Kidney (tissue), 13 donors: ENCODE measurements at regions not wholly inside any gene's neighbourhood (a gene's known extent, or its start where the extent isn't known, plus 50 kb on each side); places are given as distances from the start of the nearest gene placed in this dataset.

ENCODE experiments used
- DNase-seq, 5 donors: peaks; one replicate each; pipeline ENCODE4 v3.0.0-alpha.2; 2013 to 2020
- FAIRE-seq: peaks from 2 replicates; lab custom pipeline; 2012; peaks lifted over from hg19 to GRCh38; lab: Jason Lieb, UNC
- H3K27ac ChIP-seq, 2 donors: one replicate each; pipeline ENCODE4 v1.7.0; 2013; ENCODE audit warnings: low read depth in 2 of 2, low read length in 2 of 2, inconsistent platforms in 1 of 2
- H3K27me3 ChIP-seq: one replicate; pipeline ENCODE4 v1.7.1; 2013; ENCODE audit warnings: low read length, inconsistent platforms; ENCODE audit not compliant: control insufficient read depth, insufficient read depth
- H3K36me3 ChIP-seq, 3 donors: one replicate each; pipeline versions ENCODE4 v1.7.0 to v1.7.1; 2013; ENCODE audit warnings: low read length in 3 of 3, control low read depth in 1 of 3, inconsistent platforms in 1 of 3; ENCODE audit not compliant: insufficient read depth in 3 of 3, control insufficient read depth in 2 of 3
- H3K4me1 ChIP-seq, 3 donors: one replicate each; pipeline versions ENCODE4 v1.7.0 to v1.7.1; 2013; ENCODE audit warnings: low read length in 3 of 3, inconsistent platforms in 1 of 3, low read depth in 1 of 3; ENCODE audit not compliant: control insufficient read depth in 2 of 3, insufficient read depth in 2 of 3
- H3K4me3 ChIP-seq, 3 donors: one replicate each; pipeline versions ENCODE4 v1.7.0 to v1.8.1; 2013; ENCODE audit warnings: low read length in 3 of 3, control low read depth in 1 of 3, inconsistent platforms in 1 of 3
- H3K9ac ChIP-seq, 3 donors: one replicate each; pipeline versions ENCODE4 v1.7.0 to v1.7.1; 2013; ENCODE audit warnings: low read length in 3 of 3, control low read depth in 1 of 3, inconsistent platforms in 1 of 3
- H3K9me3 ChIP-seq, 3 donors: one replicate each; pipeline versions ENCODE4 v1.7.0 to v1.7.1; 2013; ENCODE audit warnings: low read length in 3 of 3, control low read depth in 1 of 3, inconsistent platforms in 1 of 3; ENCODE audit not compliant: control insufficient read depth in 2 of 3, insufficient read depth in 1 of 3
- intact Hi-C: fragments of 100-400 bp; cut with DNase I; formaldehyde crosslinking; loops from one replicate; pipeline ENCODE4 v1.11.1; 2022
- TF ChIP-seq, protein P1 (sequence below): IDR thresholded peaks from 3 replicates; pipeline ENCODE4 v1.5.1; 2012; ENCODE audit warnings: mild to moderate bottlenecking, moderate library complexity, borderline replicate concordance; ENCODE audit not compliant: insufficient read depth; ENCODE audit errors: extremely low read depth
- donor health status: control.
- donor health status: control.
- donor health status: control.
- donor health status: control.
- donor health status: control.
- donor health status: DM: yes; HTN: yes; CAD: no.
- donor health status: Normal renal cell carcinoma (clear cell type).

DNA sequence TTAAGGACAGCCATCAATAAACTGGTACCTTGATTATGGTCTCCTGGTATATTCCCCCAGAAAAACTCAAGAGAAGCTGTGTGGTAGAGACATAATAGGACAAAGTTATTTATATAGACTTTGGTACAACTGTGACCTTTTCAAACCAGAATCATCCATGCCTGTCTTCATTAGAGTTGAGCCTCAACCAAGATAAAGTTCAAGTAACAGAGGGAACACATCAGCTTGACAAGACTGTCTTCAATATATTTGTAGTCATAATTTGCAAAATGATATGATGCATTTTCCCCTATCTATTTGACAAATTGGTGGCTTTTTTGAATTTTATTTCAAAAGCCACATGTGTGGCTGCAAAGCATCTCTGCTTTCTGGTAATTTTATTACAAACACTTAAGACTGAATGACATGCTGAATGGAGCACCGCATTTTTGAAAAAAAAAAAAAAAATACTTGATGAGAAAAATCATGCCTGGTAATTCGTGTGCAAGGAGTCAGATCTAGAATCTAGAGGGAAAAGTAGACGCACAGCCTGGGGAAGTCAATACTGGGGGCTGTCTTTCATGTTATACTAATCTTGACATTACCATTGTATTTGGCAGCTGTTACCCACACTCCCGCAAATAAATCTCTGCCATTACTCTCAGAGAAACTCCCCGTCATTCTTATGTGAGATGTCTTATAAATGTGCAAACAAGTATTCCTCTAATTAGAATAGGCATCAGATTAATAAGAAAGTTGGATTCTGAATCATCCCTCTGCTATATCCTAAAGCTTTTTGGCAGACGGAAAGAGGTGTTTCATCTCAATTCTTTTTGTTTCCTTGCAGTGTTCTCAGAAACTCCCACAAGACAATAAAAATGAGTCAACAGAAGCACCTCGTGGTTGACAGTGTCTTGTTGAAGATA lies 554.8 kb upstream of the CBLB start:
- TF ChIP-seq, protein P1, sequence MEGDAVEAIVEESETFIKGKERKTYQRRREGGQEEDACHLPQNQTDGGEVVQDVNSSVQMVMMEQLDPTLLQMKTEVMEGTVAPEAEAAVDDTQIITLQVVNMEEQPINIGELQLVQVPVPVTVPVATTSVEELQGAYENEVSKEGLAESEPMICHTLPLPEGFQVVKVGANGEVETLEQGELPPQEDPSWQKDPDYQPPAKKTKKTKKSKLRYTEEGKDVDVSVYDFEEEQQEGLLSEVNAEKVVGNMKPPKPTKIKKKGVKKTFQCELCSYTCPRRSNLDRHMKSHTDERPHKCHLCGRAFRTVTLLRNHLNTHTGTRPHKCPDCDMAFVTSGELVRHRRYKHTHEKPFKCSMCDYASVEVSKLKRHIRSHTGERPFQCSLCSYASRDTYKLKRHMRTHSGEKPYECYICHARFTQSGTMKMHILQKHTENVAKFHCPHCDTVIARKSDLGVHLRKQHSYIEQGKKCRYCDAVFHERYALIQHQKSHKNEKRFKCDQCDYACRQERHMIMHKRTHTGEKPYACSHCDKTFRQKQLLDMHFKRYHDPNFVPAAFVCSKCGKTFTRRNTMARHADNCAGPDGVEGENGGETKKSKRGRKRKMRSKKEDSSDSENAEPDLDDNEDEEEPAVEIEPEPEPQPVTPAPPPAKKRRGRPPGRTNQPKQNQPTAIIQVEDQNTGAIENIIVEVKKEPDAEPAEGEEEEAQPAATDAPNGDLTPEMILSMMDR, result no peak
- no peaks in the 10 kb centered on the region for H3K36me3 ChIP-seq
- no peak for DNase-seq
- H3K4me1 ChIP-seq, result no peaks in the 10 kb centered on the region
- H3K9me3 ChIP-seq, result no peaks in the 10 kb centered on the region
- no peak overlapping the region for H3K27ac ChIP-seq
- no peak for FAIRE-seq
- no peaks in the 10 kb centered on the region for H3K27me3 ChIP-seq
- no peak overlapping the region for H3K4me3 ChIP-seq
- H3K9ac ChIP-seq, result no peak overlapping the region
- intact Hi-C loops, result no loop called here

DNA sequence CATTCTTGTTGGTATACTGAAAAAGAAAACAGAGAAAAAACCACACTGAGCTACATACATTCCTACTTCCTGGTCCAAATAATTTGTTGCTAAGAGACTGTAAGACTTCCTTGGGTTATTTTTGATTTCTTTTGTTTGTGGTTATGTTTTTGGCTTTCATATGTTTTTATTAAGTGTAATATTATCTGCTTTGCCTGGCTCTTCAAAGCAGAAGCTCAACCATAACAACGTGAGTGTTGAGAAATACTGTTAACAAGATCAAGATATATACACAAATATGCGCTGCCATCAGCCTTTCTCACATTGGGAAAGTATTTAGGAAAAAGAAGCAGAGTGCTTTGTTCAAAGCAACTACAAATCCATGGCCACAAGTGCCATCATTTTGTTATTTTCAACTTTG lies 556.2 kb upstream of the CBLB start:
- TF ChIP-seq, protein P1, result no peak
- DNase-seq (no peak), FAIRE-seq (no peak)
- Histone ChIP-seq H3K9me3 (no peaks in the 10 kb centered on the region), H3K9ac (no peak overlapping the region), H3K27me3 (no peaks in the 10 kb centered on the region), H3K27ac (no peak overlapping the region), H3K4me1 (no peaks in the 10 kb centered on the region), H3K4me3 (no peak overlapping the region), H3K36me3 (no peaks in the 10 kb centered on the region)
- intact Hi-C loops, result no loop called here

DNA sequence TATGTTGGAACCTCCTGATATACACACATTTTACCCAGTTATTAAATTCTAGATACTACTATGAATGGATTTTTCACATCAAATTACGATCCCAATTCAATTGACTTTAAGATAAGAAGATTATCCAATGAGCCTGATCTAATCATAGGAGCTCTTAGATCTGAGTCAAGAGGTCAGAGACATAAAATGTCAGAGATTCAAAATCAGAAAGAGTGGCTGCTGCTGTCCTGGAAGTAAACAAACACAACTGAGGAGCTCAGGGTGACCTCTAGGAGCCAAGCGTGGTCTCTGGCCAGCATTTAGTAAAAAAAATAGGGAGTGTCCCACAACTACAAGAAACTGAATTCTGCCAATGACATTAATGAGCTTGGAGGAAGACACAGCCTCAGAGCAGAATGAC lies 557.1 kb upstream of the CBLB start:
- intact Hi-C loops, result no loop called here
- Histone ChIP-seq H3K27me3 (no peaks in the 10 kb centered on the region), H3K36me3 (no peaks in the 10 kb centered on the region), H3K27ac (no peak overlapping the region), H3K9ac (no peak overlapping the region), H3K4me1 (no peaks in the 10 kb centered on the region), H3K4me3 (no peak overlapping the region), H3K9me3 (no peaks in the 10 kb centered on the region)
- TF ChIP-seq, protein P1, result no peak
- FAIRE-seq (no peak), DNase-seq (no peak)
